ENCODE measurements at regions not wholly inside any gene's neighbourhood (a gene's known extent, or its start where the extent isn't known, plus 50 kb on each side); places are given as distances from the start of the nearest gene placed in this dataset.
"Not testable (repeated sequence)": the region's sequence is repeated elsewhere in the genome, so short reads cannot be mapped to it uniquely, and the experiment has no call there.

DNA sequence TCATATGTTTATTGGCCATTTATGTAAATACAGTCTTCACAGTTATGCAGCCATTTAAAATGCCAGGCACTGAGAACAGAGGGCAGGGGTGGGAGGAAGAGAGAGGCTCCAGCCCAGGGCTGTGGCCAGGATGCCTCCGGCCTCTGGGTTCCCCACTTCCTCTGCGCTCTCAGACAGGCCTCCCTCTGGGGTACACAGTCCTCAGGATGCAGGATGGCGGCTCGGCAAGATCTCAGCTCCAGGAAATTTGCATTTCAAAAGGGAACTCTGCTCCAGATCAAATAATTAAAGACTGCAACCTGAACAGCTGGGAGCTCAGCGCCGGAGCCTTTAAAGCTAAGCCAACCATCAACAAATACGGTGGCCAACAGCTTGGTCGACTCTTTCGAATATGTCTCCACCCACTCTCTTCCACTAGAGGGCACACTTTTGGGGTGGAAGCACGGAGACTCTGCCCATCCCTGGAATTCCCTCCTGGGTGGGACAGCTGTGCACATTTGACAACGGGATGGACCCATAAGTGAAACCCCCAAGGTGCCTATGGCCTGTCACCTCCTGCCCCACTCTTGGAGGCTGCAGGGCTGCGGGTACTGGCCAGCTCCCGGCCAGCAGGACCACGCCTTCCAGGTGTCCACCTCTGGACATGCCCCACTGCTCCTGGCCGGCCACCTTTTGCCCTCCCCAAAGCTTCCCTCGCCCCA is 1044.7 kb downstream of the BRD1 start:
- no peak for DNase-seq

DNA sequence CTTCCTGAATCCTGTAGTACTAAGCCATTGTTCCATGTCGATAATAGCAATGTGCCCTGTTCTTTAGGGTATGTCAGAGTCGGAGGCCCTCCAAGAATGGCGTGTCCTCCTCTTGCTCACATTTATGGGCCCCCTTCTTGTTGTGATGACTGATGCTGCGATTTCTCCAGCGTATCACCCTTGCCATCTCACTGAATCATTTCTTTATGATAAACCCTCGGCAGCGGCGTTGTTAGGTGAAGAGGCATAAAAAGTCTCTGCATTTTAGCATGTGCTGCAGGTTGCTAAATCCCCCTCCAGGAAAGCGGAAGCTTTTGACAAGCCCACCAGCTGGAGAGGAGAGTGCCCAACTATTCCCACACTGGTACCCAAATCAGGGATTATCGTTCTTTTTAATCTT is 1045.3 kb downstream of the BRD1 start:
- DNase-seq, result no peak

DNA sequence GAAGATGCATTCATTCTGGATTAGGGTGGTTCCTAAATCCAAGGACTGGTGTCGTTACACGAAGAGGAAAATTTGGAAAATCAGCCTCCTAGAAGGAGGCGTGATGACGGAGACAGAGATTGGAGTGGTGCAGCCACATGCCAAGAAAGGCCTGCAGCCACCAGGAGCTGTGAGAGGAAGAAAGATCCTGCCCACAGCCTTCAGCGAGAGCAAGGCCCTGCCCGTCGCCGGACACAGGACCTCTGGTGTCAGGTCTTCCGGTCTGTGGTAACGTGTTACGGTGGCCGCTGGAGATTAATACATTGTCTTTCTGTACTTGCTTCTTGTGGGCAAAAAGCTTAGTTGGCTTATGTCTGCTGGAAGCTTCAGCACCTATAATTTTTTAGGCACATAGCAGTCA is 1045.8 kb downstream of the BRD1 start:
- no peak for DNase-seq

DNA sequence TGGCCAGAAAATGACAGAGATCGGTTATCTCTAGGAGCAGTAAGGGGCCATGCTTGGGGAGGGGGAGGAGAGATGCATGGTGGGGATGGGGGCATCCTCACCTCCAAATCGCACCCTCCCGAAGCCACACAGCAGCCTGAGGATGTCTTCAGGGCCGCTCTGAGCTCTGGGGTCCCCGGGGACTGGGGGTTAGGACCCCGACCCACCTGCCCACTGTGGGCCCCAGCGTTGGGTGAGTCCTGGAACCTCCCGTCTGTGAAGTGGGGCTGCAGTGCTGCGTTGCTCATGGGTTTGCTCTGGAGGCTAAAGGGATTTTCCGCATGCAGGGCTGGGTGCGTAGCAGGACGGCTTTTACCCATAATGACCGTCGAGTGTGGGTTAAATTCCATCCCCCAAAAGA is 1046.3 kb downstream of the BRD1 start:
- no peak for DNase-seq

DNA sequence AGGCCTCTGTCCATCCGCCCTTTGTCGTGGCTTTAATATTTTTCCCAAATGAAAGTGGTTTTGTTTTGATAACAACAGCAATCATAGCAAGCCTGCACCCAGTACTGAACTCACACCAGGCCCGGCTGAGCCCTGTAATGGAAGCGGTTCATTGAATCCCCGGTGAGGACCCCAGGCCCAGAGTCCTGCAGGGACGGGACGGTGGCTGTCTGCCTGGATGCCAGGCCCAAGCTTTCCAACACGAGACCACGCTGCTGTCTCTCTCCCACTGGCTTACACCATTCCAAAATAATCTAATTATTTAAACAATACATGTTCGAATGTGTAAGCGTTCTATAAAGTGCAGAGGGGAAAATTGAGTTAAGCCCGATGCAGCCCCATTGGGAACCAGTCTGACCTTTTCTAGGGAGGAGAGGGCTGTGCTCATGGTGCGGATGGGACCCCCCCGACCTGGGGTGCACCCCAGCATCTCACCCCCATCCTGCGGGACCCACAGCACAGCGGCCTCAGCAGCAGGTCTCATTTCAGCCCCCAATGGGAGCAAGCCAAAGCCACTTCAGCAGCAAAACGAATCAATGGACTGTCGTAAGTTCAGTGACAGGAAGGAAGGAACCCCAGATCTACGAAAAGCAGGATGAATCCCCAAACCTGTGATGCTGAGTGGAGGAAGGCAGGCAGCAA is 1046.9 kb downstream of the BRD1 start:
- no peak for DNase-seq

DNA sequence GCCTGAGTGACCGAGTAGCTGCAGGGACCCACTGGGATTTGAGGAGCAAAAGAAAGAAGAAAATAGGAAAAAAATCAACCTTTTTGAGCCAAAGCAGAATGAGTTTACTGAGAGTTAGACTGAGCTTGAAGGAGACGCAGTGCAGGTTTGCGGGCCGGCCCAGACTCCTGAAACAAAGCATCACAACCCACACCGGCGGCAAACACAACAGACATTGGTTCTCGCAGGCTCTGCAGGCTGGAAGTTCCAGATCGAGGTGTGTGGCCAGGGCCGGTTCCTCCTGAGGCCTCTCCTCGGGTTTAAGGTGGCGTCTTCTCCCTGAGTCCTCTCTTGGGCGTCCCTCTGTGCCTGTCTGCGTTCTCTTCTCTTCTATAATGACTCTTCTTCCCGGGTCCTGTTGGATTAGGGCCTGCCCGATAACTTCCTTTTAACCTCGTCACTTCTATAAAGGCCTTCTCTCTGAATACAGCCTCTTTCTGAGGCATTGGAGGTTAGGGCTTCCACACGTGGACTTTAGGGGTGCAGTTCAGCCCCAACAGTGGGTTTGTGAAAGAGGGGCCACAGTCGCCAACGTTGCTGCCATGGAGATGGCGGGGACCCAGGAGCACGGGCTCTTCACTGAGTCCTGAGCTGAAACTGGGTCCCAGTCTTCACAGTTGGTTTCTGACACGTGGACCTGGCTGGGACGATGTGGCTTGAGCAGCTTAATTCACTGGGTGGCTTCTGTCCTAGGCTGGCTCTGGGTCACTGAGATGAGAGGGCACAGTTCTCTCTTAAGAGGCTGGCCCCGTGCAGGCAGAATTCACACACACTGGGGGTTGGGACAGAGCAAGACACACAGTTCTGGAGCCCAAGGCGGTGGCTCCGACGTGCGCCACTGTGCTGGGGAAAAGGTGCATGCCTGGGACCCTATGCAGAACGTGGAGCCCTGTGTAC is 1047.7 kb downstream of the BRD1 start:
- DNase-seq, result no peak

DNA sequence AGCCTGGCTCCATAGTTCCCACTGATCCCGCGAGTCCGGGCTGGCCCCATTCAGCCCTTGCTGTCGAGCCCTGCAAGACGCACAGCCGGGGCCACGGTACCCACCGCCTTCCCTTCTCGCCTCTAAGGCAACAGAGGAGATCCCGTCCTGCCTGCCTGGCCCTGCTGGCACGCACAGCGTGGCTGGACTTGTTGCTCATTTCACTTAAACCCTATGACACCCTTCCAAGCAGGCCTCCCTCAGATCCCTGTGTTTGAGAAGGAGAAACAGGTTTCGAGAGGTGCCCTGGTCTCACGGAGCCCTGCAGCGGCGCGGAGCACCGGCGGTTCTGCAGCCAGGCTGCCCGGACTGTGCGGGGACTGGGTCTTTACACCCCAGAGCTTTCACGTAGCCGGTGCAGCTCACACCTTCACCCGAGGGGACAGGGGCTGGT is 1048.4 kb downstream of the BRD1 start:
- no peak for DNase-seq

DNA sequence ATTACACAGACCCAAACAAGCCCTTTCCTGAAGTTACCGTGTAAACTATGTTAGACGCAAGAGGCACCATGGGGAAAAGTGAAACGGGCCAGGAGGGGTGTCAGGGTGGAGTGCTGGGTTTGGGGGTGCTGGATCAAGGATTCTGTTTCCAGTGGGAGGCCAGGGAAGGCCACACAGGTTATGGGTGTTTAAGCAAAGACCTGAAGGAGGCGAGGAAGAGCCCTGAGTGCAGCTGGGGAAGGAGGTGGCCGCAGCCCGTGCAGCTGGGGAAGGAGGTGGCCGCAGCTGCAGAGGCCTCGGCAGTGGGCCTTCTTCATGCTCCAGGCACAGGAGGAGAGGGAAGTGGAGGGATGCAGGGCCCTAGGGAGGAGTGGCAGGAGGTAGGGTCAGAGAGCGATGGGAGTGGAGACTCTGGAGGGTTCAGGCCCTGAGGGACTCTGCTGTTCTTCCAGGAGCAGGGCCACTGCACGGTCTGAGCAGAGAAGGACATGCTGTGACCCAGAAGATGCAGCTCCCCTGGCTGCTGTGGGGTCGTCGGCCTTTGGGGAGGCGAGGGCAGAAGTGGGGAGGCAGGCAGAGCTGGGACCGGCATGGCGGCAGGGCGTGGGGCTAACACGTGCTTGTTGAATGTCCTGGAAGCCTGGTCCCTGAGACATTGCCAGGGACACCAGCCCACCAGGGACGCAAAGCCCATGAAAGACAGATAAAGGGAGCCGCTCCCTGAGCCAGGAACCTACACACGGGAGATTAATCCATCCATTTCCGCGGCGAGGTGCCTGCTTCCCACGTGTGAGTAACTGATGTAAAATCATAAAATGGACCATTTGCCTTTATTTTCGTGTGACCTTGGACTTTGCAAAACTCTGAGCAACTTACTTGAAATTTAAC is 1049.1 kb downstream of the BRD1 start:
- no peak for DNase-seq

DNA sequence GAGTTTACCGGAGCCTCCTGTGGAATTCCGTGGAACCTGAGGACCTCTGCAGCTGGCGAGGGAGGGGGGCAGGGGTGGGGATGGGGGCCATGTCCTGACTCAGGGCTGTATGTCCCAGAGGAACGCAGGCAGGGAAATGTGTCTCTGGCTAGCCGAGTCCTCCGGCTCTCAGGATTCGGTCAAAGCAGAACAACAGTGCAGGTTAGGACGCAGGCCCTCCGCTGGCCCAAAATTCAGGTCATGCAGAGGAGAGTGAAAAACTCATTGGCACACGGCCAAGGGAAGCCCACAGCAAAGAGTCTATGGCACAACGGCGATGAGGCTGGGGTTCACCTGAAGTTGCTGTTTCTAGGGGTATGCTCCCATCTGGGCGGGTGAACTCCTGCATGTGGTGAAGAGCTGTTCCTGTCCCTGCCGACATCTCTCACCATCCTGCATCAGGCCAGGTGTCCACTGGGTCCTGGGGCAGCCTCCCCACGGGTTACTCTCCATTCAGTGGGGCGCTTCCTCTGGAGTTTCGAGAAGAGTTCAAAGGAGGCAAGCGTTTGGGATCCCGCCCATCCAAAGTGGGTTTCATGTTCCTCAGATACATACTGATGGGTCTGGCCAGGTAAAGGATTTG is 1055.3 kb downstream of the BRD1 start:
- DNase-seq, result no peak

DNA sequence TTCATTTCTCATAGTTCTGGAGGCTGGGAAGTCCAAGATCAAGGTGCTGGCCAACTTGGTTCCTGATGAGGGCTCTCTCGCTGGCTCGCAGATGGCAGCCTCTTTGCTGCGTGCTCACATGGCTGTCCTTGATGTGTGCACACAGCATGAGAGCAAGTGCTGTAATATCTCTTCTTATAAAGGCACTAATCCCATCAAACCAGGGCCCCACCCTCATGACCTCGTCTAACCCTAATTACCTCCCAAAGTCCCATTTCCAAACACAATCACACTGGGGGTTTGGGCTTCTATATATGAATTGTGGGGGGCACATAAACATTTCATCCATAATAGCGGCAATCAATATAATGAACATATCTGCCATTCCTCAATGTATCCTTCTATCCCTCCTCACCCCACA is 1062.1 kb downstream of the BRD1 start:
- no peak for DNase-seq

DNA sequence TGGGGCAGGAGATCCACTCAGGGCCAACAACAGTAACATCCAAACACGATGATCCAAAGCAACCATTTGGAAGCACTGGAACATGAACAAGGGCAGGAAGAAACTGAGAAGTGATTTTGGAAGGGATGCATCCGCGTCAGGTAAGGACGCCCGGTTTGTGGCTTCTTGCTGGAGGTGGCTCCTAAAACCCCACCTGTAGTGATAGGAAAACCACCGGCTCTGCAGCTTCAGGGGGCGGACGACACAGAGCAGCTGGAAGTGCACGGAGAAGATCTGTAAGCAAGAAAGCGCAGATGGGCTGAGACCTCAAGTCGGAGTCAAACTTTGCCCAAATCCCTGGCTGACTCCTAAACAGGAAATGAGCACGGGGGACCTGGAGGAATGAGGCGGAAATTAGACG is 1066.1 kb downstream of the BRD1 start:
- DNase-seq, result no peak

DNA sequence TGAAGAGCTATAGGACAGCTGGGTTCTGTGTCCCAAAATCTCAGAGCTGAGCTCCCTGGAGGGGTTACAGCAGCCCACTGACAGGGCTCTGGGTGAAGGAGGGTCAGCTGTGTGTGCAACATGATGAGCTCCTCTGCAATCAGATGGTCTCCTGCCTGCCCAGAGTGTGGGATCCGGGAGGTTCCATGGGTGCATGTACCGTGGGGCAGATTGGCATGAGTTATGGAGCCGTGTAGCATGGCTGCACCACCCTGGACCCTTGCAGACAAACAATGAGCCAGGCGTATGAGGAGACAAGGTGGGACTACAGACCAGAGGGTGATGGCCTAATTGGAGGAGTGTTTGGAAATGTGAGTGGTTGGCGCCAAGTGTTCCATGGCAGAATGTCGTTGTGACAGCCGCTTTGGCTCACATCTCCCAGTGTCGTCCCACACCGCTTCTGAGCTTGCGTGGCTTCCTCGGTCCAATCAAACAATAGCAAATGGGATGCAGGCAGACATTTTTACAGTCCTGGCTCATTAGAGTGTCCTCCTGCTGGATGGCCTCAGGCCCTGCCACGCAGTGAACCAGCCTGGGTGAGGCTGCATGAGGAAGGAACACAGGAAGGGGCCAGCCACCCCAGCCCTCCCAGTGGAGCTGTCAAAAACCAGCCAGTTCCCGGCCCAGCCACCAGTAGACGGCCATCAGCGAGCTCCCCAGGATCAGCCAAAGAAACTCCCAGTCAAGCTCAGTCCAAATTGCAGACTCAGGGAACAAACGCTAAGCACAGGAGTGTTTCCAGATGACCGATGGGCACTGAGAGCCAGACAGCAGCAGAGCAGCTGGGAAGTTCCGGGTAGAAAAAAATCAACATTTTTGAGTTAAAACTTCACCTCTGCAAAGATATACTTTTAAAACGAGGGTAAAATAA is 1066.9 kb downstream of the BRD1 start:
- DNase-seq, result no peak

DNA sequence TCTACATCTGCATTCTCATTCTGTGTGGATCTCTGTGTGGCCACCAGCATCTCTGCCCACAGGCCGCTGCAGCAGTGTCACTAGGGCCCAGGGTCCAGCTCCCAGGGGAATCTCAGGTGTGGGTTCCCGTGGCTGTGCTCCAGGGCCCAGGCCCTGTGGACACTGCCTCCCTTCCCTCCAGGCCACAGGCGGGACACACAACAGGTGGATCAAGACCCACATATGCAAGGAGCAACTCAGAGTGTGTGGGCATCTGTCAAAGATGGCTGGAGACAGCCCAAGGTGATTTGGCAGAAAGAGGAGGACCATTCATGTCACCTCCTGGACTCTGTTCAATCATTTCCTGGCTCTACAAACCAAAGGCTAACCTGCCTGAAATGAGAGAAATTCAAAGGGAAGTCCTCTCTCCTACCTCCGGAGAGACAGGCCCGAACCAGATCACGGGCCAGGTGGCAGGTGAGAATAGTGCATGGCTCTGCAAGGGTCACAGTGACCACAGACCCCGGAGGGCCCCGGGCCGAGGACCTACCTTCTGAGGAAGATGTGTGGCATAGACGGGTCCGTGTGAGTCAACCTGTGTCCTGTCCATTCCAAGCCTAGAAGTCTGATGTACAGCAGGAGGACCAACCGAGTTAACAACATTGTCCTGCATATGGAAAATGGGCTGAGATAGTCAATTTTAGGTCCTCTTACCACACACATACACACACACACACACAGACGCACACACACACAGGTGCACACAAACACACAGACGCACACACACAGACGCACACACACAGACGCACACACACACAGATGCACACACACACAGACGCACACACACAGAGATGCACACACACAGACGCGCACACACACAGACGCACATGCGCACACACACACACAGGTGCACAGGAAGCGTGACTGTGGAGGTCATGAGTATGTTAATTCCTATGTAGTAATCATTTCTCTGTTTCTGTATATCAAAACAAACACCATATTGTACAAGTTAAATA is 1068.5 kb downstream of the BRD1 start:
- DNase-seq, result no peak

DNA sequence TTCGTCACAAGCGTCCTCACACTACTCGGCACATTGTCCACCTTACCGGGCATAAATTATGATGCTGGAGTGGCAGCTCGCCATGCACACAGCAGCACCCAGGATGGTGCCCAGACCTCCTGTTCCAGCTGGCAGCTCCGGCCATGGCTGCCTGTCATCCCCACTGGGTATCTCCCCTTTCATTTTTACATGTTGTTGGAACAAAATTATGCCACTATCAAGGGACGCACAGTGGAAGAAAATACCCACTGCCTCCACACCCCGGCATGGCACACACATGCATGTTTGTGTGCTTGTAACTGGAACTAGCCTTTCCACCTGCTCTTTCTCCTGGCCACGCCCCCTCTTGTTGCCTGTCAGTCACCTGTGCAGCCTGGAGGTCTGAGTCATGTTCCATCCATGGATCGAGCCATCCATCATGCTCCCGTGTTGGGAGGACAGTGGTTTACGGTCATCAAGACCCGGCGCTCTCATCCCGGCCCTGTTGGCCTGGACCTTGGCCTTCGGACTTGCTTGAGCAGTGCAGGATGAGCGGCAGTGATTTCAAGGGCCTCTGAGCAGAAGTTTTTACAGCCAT is 1069.6 kb downstream of the BRD1 start:
- no peak for DNase-seq

DNA sequence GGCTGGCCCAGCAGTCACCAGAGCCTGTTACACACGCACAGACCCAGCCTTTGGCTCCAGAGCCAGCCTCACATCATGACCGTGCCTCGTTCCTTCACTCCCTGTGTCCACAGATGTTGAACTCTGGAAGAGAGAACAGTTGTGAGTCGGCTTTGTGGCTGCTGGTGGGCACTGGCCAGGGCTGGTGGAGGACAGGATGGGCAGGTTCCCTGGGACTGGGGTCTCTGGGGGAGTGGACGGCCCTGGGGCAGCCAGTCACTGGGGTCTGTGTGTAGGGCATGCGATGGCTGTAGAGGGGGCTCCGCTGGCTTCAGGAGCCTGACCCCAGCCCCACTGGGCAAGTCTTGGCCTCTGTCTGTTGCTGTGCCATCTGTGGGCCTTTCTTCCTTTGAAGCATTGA is 1070.1 kb downstream of the BRD1 start:
- DNase-seq, result no peak

DNA sequence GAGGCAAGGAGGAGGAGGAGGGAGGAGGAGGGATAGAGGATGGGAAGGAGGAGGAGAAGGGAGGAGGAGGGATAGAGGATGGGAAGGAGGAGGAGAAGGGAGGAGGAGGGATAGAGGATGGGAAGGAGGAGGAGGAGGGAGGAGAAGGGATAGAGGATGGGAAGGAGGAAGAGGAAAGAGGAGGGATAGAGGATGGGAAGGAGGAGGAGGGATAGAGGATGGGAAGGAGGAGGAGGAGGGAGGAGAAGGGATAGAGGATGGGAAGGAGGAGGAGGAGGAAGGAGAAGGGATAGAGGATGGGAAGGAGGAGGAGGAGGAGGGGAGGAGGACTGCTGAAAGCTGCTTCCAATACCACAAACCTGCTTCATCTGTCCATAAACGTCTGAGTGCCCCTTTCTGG is 1070.5 kb downstream of the BRD1 start:
- DNase-seq, result not testable (repeated sequence)

DNA sequence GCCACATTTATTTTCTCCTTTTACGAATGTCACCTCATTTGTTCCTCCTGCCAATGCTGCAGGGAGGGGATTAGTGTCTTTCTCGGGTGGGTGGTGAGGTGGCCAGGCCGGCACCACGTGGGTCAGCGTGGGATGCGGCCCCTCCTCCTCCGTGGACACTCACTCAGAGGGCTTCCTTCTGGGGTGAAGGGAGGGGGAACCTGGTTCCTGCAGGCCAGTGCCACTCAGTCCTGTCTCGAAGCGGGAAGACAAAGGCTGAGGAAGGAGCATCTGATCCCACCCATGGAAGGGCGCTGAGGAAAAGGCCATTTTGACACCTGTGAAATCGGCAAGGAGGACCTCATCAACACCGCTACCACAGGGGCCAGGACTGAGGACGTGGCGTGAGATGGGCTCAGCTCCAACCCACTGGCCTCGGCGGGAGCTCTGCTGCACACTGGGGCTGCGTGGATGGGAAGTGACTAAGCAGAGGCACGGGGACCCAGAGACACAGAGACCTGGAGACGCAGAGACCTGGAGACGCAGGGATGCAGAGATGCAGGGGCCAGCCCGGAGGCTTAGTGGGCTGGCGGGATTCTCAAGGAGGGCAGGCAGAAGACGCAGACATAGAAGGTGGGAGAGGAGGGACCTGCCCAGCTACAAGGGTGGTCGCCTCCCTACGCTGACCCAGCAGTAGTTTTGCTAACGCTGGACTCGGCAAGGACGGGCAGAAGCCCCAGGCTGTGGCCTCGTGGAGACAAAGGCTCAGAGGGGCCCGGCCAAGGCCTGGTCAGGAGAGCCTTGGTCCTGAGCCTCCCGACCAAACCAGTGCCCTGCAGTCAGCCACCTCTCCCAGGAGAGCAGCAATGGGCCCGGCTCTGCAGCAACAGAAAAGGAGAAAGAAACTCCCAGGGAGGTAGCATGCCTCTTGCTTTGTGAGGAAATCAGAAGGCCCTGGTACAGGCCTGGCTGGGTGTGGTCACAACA is 1071.2 kb downstream of the BRD1 start:
- no peak for DNase-seq

Data from amniotic stem cell (primary cell).